GM12874 (cell line): ENCODE measurements at regions not wholly inside any gene's neighbourhood (a gene's known extent, or its start where the extent isn't known, plus 50 kb on each side); places are given as distances from the start of the nearest gene placed in this dataset.

Source experiments
- CTCF ChIP-seq: IDR thresholded peaks from 2 replicates; pipeline ENCODE4 v1.5.1; 2011; ENCODE audit warnings: low read depth, mild to moderate bottlenecking, control low read depth, low read length, moderate library complexity; ENCODE audit not compliant: insufficient read depth

DNA sequence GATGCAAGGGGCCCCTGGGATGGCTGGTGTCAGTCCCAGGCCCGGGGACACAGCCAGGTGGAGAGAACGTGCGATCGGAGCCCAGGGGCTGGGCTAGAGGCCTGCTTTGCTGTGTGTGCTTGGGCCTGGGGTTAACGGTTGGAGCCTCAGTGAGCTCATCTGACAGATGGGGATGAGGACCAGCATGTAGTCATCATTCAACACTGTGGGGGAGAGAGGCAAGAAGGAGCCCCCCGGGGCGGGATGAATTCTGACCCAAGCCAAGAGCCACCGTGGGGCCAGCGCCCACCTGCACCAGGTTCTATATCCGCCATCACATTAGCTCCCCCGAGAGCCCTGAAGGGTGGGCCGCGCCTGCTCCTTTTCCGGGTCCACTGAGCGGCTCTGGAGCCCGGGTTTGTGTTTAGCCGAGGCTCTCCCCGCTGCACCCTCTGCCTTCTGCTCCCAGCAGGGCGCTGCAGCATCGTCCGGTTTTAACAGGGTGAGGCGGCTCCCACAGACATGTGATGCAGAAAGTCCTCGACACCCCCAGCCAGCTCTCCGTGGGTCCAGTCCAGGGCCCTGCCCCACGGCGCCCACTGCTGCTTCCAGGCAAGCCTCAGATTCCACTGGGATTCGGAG, 365.7 kb downstream of the SEC14L1 start:
- no peak for TF ChIP-seq CTCF

- TF ChIP-seq CTCF: no peak
Measured at GRCh38 chr17:77507111-77507885, 366.5 kb downstream of the SEC14L1 start.

GRCh38 chr17:77508047-77508715, 367.4 kb downstream of the SEC14L1 start:
- no peak for TF ChIP-seq CTCF

DNA sequence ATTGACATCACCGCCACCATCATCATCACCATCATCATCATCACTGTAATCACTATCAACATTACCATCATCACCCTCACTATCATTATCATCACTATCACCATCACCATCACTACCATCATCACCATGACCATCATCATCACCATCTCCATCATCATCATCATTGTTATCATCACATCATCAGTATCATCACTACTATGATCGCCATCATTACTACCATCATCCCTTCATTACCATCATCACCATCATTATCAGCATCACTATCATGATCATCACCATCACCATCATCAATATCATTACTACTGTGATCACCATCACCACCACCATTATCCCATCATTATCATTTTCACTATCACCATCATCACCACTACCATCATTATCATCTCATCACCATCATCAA, 368.3 kb downstream of the SEC14L1 start:
- TF ChIP-seq CTCF: no peak

DNA sequence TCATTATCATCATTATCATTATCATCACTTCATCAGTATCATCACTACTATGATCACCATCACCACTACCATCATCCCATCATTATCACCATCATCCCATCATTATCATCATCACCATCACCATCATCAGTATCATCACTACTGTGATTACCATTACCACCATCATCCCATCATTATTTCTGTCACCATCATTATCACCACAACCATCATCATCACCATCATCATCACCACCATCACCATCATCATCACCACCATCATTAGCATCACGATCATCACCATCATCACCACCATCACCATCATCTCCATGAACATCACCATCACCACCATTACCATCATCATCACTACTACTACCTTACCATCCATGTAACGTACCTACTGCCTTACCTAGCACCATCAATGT, 368.8 kb downstream of the SEC14L1 start:
- TF ChIP-seq CTCF: no peak

DNA sequence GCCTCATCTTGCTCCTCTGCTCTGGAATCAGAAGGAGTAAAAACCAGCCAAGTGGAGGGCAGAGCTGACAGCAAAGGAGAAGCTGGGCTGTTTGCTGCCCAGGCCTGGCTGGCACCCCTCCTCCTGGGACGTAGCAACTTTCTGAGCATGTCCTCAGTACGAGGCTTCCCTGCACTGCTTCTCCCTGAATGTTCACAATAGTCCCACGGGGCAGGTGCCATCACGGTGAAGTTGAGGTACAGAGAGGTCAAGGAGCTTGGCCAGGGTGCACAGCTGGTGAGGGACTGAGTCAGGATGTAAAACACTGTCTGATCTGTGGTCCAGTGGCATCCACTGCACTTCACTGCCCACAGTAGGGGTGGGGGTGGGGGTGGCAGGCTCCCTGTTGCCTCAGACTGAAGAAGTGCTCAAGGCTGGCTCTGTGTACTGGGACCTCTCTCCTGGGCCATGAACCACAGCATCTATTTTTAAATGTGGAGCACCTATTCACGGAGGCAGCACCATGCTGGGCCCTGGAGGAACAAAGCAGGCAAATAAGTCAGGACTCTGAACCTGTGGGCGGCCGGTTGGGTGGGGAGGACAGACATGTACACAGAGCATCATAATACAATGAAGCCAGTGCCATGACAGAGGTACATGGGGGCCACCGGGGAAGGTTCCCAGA, 369.5 kb downstream of the SEC14L1 start:
- TF ChIP-seq CTCF: no peak

DNA sequence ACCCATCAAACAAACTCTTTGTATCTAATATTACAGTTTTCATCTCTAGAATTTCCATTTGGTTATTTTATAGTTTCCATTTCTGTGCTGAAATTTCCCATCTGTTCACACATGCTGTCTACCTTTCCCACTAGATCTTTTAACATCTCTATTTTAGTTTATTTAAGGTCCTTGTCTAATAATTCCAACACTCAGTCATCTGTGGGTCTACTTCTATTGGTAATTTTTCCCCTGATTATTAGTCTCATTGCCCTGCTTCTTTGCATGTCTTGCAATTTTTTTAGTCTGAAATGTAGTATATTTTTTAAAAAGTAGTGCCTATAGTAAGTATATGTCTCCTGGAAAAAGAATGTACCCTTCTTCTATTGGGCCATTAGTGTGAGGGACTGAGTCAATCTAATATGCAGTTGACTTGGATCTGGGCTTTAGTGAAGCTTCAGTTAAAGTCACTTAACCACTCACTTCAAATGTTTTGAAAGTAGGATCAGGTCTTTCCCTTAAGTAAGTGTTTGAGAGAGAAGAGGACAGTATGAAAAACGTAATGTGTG, 370.8 kb downstream of the SEC14L1 start:
- no peak for TF ChIP-seq CTCF
